ENCODE measurements at regions not wholly inside any gene's neighbourhood (a gene's known extent, or its start where the extent isn't known, plus 50 kb on each side); places are given as distances from the start of the nearest gene placed in this dataset.

DNA sequence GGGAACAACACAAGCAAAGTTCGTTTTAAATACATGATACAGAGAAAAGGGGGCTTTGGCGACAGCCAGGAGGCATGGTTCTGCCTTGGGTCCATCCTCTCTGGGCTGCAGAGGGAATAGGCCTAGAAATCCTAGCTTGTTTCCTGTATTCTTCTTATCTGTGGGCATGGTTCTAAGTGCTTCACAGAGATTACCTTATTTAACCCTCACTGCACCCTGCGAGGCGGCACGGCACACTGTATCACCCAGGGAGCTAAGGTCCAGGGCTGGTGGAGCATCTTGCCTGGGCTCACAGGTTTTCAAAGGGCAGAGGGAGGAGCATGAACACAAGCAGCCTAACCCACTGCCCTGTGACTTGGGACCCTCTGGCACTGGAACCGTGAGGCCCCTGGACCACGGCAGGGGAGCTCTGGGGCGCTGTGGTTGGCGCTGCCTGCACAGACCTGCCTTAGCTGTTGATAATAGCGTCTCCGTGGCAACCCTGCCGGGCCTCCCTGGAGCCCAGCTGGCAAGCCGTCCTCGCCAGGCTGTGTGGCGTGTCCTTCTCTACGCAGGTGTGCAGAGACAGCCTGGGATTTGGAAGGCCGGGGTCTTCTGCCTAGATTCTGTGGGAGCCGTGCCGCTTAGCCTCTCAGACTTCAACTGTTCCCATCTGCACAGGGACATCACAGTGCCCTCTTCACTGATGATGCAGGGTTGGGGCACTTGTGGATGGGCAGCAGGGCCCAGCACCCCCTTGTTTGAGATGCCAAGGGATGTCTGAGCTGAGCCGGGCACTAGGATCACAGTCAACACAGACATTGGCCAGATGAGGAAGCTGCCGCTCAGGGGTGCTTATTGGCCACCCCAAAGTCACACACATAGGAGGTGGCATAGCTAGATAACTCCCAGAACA lies 154.6 kb upstream of the TLE3 start:
- no peak overlapping the region for H3K4me3 ChIP-seq (ENCODE audit: low read depth, low read length)
- no peak overlapping the region for H3K27ac ChIP-seq (ENCODE audit: low read depth, low read length)
- no peak for DNase-seq (ENCODE audit: low read depth, low spot score)
- no peaks in the 10 kb centered on the region; the same call in 1 of the 2 replicates for H3K9me3 ChIP-seq (ENCODE audit: control insufficient read depth, insufficient read depth, low read length)
- peaks cover 43% of the 10 kb centered on the region for H3K27me3 ChIP-seq (ENCODE audit: control insufficient read depth, insufficient read depth, low read length)
- CTCF ChIA-PET: no interaction called here
- POLR2A ChIA-PET: interaction anchor here (1.2 kb wide), 1 partner anchor 223 kb away, joined by 4 read pairs; no protein-coding TSS in a partner anchor
- TF ChIP-seq CTCF (IDR thresholded peaks at IDR 0.05; ENCODE audit: low read depth, low read length): no peak

DNA sequence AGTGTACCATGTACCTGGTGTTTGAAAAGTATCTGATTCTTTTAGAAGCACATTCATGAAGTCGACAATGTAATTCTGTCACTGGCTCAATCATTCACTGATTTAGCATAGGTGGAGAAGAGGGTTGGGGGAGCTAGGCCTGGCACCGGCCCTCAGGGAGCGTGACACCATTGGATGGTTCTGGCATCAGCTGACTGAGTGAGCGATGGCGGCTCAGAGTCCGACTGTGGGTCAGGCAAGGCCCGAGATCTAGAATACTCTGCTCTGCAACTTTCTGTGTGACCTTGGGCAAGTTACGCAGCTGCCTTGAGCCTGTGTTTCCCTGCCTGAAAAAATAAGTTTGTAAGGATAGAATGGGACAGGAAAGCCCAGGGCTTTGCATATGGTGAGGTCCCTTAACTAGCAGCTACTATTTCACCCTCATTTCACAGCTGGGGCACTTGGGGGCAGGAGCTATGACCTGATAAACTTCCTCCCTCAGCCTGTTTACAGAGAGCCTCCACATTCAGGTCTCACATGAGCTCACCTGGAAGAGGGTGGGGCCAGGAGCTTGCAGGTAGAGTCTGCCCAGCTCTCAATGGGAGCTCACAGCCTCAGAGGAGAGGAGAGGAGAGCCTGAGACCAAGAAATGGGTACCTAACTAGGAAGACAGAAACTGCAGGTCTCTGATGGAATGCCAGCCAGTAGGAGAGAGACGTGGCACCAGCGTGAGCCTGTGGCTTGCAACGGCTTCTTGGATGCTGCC lies 153.7 kb upstream of the TLE3 start:
- H3K27me3 ChIP-seq (ENCODE audit: control insufficient read depth, insufficient read depth, low read length): peaks cover 38% of the 10 kb centered on the region
- H3K9me3 ChIP-seq (ENCODE audit: control insufficient read depth, insufficient read depth, low read length): no peaks in the 10 kb centered on the region; the same call in 1 of the 2 replicates
- TF ChIP-seq CTCF (IDR thresholded peaks at IDR 0.05; ENCODE audit: low read depth, low read length): no peak
- POLR2A ChIA-PET: no interaction called here
- no peak for DNase-seq (ENCODE audit: low read depth, low spot score)
- CTCF ChIA-PET: no interaction called here
- H3K27ac ChIP-seq (ENCODE audit: low read depth, low read length): no peak overlapping the region
- no peak overlapping the region for H3K4me3 ChIP-seq (ENCODE audit: low read depth, low read length)

- H3K27ac ChIP-seq (ENCODE audit: low read depth, low read length): no peak overlapping the region
- CTCF ChIA-PET: no interaction called here
- POLR2A ChIA-PET: no interaction called here
- H3K27me3 ChIP-seq (ENCODE audit: control insufficient read depth, insufficient read depth, low read length): peaks cover 34% of the 10 kb centered on the region
- H3K9me3 ChIP-seq (ENCODE audit: control insufficient read depth, insufficient read depth, low read length): no peaks in the 10 kb centered on the region; the same call in 1 of the 2 replicates
- H3K4me3 ChIP-seq (ENCODE audit: low read depth, low read length): no peak overlapping the region
- DNase-seq (ENCODE audit: low read depth, low spot score): no peak
- no peak for TF ChIP-seq CTCF (IDR thresholded peaks at IDR 0.05; ENCODE audit: low read depth, low read length)
Observed at GRCh38 chr15:70250208-70251201, 152.8 kb upstream of the TLE3 start.

GRCh38 chr15:70249616-70250015 lies 151.9 kb upstream of the TLE3 start:
- DNase-seq (ENCODE audit: low read depth, low spot score): no peak
- Histone ChIP-seq H3K9me3 (ENCODE audit: control insufficient read depth, insufficient read depth, low read length) (no peaks in the 10 kb centered on the region; the same call in 1 of the 2 replicates), H3K4me3 (ENCODE audit: low read depth, low read length) (no peak overlapping the region), H3K27me3 (ENCODE audit: control insufficient read depth, insufficient read depth, low read length) (peaks cover 32% of the 10 kb centered on the region), H3K27ac (ENCODE audit: low read depth, low read length) (no peak overlapping the region)
- TF ChIP-seq CTCF (IDR thresholded peaks at IDR 0.05; ENCODE audit: low read depth, low read length): no peak
- CTCF ChIA-PET: no interaction called here
- POLR2A ChIA-PET: no interaction called here

Data from AG04450 (cell line).